Neural progenitor cell (in vitro differentiated cells): ENCODE measurements at regions not wholly inside any gene's neighbourhood (a gene's known extent, or its start where the extent isn't known, plus 50 kb on each side); places are given as distances from the start of the nearest gene placed in this dataset.

ENCODE experiments used
- EZH2phosphoT487 ChIP-seq: fragments of 200-600 bp; sonication (generic); IDR thresholded peaks from 2 replicates; pipeline ENCODE4 v1.6.1; 2017; ENCODE audit warnings: antibody characterized with exemption
- TF ChIP-seq, protein P1 (sequence below): fragments of 200-600 bp; sonication (generic); IDR thresholded peaks from 2 replicates; pipeline ENCODE4 v1.5.1; 2017; ENCODE audit warnings: antibody characterized with exemption, mild to moderate bottlenecking

DNA sequence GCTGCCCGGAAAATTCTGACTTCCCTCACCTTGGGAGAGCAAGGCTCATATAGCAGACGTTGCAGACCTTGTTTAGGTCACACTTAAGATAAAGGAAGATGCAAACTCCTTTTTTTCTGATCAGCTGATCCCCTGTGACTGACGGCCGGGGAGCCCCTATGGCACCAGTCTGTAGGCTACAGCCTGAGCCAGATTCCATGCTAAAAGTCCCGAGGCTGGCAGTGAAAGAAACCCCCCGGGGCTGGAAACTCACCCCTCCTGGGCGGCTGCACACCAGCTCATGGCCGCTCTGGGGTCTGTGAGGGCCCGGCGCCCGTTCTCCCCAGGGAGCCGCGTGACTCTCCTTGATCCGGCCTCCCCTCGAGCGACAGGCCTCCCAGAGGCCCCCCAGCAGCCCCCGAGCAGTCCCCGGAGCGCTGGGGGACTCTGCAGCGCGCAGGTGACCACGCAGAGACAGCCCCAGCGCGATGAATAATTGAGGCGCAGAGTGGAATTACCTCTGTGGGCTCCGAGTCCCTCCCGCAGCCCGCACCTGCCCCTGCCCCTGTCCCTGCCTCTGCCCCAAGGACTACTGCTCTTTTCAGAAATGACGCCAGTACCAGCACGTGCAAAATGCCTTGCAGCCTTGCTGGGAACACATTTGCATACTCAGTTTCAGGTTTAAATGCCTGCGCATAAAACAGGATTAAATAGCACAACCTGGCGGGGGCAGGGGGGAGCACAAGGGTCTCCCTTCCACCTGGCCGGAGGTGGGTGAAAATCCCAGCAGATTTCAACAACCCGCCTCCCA, 62.6 kb upstream of the CLDN14 start:
- TF ChIP-seq, protein P1, sequence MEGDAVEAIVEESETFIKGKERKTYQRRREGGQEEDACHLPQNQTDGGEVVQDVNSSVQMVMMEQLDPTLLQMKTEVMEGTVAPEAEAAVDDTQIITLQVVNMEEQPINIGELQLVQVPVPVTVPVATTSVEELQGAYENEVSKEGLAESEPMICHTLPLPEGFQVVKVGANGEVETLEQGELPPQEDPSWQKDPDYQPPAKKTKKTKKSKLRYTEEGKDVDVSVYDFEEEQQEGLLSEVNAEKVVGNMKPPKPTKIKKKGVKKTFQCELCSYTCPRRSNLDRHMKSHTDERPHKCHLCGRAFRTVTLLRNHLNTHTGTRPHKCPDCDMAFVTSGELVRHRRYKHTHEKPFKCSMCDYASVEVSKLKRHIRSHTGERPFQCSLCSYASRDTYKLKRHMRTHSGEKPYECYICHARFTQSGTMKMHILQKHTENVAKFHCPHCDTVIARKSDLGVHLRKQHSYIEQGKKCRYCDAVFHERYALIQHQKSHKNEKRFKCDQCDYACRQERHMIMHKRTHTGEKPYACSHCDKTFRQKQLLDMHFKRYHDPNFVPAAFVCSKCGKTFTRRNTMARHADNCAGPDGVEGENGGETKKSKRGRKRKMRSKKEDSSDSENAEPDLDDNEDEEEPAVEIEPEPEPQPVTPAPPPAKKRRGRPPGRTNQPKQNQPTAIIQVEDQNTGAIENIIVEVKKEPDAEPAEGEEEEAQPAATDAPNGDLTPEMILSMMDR, result peak; percentile 28
- TF ChIP-seq EZH2phosphoT487, result no peak
